ENCODE measurements at regions not wholly inside any gene's neighbourhood (a gene's known extent, or its start where the extent isn't known, plus 50 kb on each side); places are given as distances from the start of the nearest gene placed in this dataset.

GRCh38 chr4:156344397-156344796 lies 390.7 kb upstream of the CTSO start:
- DNase-seq (ENCODE audit: low read depth) = no peak
- H3K4me3 ChIP-seq (ENCODE audit: low read length) = no peak overlapping the region
- TF ChIP-seq CTCF (IDR thresholded peaks at IDR 0.05; ENCODE audit: insufficient read depth, low read depth, low read length, missing control alignments) = no peak

GRCh38 chr4:156336511-156336910 lies 382.8 kb upstream of the CTSO start:
- no peak for TF ChIP-seq CTCF (IDR thresholded peaks at IDR 0.05; ENCODE audit: insufficient read depth, low read depth, low read length, missing control alignments)
- H3K4me3 ChIP-seq (ENCODE audit: low read length) = no peak overlapping the region
- DNase-seq (ENCODE audit: low read depth) = peak; percentile 14

- DNase-seq (ENCODE audit: low read depth) = no peak
- no peak overlapping the region for H3K4me3 ChIP-seq (ENCODE audit: low read length)
- no peak for TF ChIP-seq CTCF (IDR thresholded peaks at IDR 0.05; ENCODE audit: insufficient read depth, low read depth, low read length, missing control alignments)
Measured at GRCh38 chr4:156335721-156336120, 382.1 kb upstream of the CTSO start.

- TF ChIP-seq CTCF (IDR thresholded peaks at IDR 0.05; ENCODE audit: insufficient read depth, low read depth, low read length, missing control alignments) = no peak
- H3K4me3 ChIP-seq (ENCODE audit: low read length) = no peak overlapping the region
- no peak for DNase-seq (ENCODE audit: low read depth)
Measured at GRCh38 chr4:156330436-156331031, 376.9 kb upstream of the CTSO start.

- peak; percentile 36 for DNase-seq (ENCODE audit: low read depth)
- H3K4me3 ChIP-seq (ENCODE audit: low read length) = no peak overlapping the region
- TF ChIP-seq CTCF (IDR thresholded peaks at IDR 0.05; ENCODE audit: insufficient read depth, low read depth, low read length, missing control alignments) = no peak
Measured at GRCh38 chr4:156329779-156330178, 376.1 kb upstream of the CTSO start.

- no peak for DNase-seq (ENCODE audit: low read depth)
- no peak overlapping the region for H3K4me3 ChIP-seq (ENCODE audit: low read length)
- TF ChIP-seq CTCF (IDR thresholded peaks at IDR 0.05; ENCODE audit: insufficient read depth, low read depth, low read length, missing control alignments) = no peak
Measured at GRCh38 chr4:156328882-156329281, 375.2 kb upstream of the CTSO start.

- TF ChIP-seq CTCF (IDR thresholded peaks at IDR 0.05; ENCODE audit: insufficient read depth, low read depth, low read length, missing control alignments) = no peak
- no peak overlapping the region for H3K4me3 ChIP-seq (ENCODE audit: low read length)
- DNase-seq (ENCODE audit: low read depth) = no peak
Measured at GRCh38 chr4:156326246-156326645, 372.6 kb upstream of the CTSO start.

Data from epithelial cell of esophagus (primary cell).